ENCODE measurements at regions not wholly inside any gene's neighbourhood (a gene's known extent, or its start where the extent isn't known, plus 50 kb on each side); places are given as distances from the start of the nearest gene placed in this dataset.
"Not testable (repeated sequence)": the region's sequence is repeated elsewhere in the genome, so short reads cannot be mapped to it uniquely, and the experiment has no call there.

GRCh38 chr15:38614621-38615020 is 50.0 kb upstream of the RASGRP1 start:
- DNase-seq: no peak

DNA sequence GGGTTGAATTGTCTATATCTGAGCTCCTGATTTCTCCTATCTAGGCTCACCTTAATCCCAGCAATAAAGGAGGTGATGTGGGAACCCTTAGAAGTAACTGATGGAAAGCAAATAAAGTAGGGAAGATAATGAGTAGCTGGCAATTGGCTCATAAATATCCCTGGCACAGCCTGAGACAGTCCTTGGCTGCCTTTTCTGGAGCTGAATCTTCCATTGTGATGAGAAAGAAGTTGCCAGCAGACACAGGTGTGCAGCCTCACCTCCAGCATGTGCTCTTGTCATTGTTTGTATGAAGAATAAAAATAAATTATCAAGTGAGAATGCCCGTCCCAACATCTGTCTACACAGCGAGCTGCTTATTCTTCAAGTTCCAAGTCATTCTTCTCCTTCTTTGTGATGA is 53.2 kb upstream of the RASGRP1 start:
- no peak for DNase-seq

DNA sequence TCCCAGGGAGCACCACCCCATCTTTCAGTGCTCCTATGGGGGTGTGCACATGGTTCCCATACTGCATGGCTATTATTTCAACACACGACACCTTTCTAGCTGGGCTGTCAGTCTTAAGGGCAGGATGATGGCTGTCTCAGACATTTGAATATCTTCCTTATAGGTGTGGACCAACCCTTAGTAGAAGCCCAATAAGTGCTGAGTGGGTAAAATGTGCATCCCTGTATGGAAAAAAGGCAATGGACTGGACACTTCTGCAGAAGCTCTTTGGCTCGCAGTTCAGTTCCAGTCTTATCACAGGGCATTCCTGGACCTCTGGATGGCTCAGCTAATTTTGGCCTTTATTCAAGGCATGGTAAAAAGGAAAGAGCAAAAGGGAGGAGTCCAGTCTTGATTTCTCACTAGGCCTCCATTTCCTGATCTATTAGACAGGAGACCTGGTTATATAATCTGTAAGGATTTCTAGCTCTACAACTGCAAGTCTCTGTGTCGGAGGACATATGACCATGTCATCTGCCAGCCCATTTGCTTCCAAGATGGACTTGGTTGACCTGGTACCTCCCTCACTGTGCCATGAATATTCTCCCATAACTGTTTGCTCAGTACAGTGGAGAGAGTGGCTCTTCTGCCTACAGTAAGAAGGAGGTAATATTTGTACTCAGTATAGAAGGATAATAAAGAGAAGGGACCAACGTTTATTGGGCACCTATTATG is 53.8 kb upstream of the RASGRP1 start:
- no peak for DNase-seq

- DNase-seq: no peak
These were observed 55.5 kb upstream of the RASGRP1 start for GRCh38 chr15:38620098-38620497.

- no peak for DNase-seq
These were observed 56.4 kb upstream of the RASGRP1 start for GRCh38 chr15:38620851-38621594.

- DNase-seq: no peak
These were observed 57.7 kb upstream of the RASGRP1 start for GRCh38 chr15:38622304-38622703.

- DNase-seq: no peak
These were observed 58.3 kb upstream of the RASGRP1 start for GRCh38 chr15:38622908-38623307.

GRCh38 chr15:38623744-38624143 is 59.1 kb upstream of the RASGRP1 start:
- DNase-seq: no peak

DNA sequence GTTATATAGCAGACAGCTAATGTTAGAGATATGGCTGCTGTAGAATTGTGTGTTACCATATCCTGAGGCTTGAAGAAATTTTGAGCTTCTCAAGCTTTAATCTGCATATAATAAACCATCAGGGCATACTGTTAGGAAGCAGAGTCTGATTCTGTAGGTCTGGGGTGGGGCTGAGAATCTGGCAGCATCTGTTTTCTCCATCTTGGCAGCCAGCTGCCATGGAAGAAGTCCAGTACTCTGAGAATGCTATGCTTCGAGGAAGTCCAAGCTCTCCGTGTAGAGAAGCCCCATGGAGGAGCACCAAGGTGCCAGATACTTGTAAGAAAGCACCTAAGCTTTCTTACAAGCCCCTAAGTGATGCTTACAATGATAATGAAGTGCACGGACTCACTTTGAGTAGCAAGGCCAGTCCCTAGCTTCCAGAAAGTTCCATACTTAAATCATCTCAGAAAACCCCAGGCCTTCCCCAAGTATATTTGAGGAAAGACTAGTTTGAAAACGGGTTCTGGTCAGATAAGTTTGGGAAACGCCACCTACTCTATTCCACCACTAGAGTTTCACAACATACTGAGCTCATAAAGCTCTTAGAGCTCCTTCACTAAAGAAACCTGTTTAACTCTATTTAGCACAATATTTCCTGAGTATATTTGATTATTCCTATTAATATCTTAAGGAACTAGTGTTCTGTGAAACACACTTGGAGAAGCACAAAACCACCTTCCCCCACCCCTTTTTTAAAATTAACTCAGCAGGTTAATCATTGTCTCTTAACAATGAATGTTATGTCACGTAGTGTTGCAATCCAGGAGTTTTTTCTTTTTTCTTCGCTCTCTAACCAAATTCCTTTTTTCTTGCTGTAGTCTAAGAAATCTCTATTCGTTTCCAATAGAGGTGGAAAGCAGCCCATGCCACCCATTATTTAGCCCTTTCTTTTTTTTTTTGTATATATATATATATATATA is 59.9 kb upstream of the RASGRP1 start:
- DNase-seq: no peak

GRCh38 chr15:38625886-38626285 is 61.3 kb upstream of the RASGRP1 start:
- no peak for DNase-seq

GRCh38 chr15:38626443-38627050 is 61.9 kb upstream of the RASGRP1 start:
- DNase-seq: no peak

- DNase-seq: no peak
These were observed 63.2 kb upstream of the RASGRP1 start for GRCh38 chr15:38627689-38628277.

GRCh38 chr15:38631119-38632075 is 66.8 kb upstream of the RASGRP1 start:
- no peak for DNase-seq

GRCh38 chr15:38635170-38635569 is 70.6 kb upstream of the RASGRP1 start:
- DNase-seq: no peak

GRCh38 chr15:38636597-38636996 is 72.0 kb upstream of the RASGRP1 start:
- DNase-seq: no peak

DNA sequence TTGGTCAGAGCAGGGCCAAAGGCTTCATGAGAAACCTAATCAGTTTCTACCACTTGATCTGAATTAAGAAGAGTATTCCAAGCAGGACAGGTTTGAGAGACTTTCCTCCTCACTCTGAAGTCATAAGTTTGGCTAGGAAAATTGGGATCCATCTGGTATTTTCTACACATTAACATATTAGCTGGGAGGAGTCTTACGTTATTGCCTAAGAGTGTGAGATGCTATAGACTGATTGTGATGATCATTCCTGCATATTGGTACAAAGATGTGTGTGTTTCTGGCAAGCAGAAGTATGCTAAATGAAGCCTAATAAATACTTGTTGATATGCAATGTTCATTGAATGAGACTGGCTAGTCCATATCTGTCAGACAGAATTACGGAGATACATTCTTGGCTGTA is 73.5 kb upstream of the RASGRP1 start:
- no peak for DNase-seq

DNA sequence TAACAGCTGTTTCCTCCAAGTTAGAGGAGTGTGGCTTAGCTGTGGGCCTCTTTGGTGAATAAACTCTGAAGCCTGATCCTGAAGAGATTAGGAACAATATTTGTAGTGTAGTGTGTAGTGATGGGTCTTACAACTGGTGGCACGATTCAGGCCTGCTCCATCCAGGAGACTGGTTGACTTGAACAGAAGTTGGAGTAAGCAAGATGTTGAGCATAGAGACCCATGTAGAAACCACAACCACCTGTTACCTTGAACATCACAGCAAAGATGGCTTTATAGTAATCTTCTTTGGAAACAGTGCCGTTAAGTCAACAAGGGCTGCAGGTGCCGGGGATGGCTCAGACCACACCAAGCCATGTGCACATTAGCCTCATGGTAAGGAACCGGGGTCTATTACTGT is 74.2 kb upstream of the RASGRP1 start:
- DNase-seq: no peak

GRCh38 chr15:38642689-38643270 is 78.2 kb upstream of the RASGRP1 start:
- no peak for DNase-seq

- not testable (repeated sequence) for DNase-seq
These were observed 79.7 kb upstream of the RASGRP1 start for GRCh38 chr15:38644353-38644752.

DNA sequence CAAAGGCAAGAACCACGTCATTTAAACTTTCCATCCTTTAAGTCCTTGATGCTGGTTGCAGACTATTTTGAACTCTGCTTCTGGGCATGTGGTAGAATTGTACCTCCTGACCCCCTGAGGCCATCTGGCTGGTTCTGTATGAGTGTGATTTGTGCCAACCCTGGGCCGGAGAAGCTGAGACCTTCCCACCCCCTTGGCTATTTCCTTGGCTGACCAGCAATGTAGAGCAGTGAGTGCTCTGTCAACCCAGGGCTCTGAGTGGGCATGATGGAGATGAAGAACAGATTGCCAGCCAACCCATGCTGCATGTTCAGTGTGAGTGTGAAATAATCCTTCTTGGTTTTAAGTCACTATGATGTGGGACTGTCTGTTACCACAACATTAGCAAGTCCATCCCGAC is 82.1 kb upstream of the RASGRP1 start:
- no peak for DNase-seq

DNA sequence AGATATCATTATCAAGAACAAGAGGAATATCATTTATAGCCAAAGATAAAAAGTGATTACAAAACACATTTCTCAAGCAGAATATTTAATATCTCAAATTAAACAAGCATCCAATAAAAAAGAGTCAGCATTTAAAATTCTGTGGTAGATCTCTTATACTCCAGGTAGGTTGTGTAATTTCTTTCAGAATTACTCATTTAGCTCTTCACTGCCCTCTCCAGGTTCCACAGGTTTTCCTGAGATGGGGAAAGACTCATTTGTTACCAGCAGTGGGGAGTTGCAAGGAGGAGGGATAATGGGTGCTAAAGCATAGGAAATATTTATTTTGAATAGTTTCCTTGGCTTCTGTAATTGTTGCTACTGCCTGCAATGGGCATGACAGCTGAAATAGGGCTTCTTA is 83.1 kb upstream of the RASGRP1 start:
- no peak for DNase-seq
